ENCODE measurements at regions not wholly inside any gene's neighbourhood (a gene's known extent, or its start where the extent isn't known, plus 50 kb on each side); places are given as distances from the start of the nearest gene placed in this dataset.

DNA sequence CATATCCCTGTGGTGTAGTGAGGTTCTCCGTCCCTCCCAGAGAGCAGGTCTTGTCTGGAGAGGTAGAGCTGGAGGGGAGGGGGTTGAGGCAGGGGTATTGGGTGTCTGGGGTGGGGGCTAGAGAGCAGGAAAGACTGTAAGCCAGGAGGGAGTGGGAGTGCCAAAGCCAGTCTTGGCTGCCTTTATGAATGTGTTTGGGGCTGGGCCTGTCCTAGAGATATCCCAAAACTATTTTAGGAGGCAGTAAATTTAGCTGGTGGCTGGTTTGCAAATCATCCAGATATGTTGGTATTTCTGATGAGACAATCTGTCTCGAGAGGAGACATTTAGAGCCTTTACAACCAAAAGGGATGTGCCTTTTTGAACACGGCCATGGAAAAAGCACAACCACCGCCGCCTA, 166.6 kb downstream of the TLE3 start:
- H3K4me3 ChIP-seq (ENCODE audit: low read depth in 2 of 2, low read length in 2 of 2): no peak overlapping the region
- H3K4me1 ChIP-seq (ENCODE audit: control insufficient read depth, insufficient read depth, low read length): no peaks in the 10 kb centered on the region
- H3K36me3 ChIP-seq (ENCODE audit: control insufficient read depth, insufficient read depth, low read length): no peaks in the 10 kb centered on the region
- POLR2A ChIA-PET: no interaction called here
- intact Hi-C loops (cut with micrococcal nuclease; ENCODE audit: unreplicated experiment): no loop called here
- TF ChIP-seq TCF7L2 (IDR thresholded peaks at IDR 0.05; ENCODE audit: low read depth, low read length) (no peak), POLR2AphosphoS5 (IDR thresholded peaks at IDR 0.05; ENCODE audit: low read depth, low read length) (no peak), SIN3A (IDR thresholded peaks at IDR 0.05; ENCODE audit: borderline replicate concordance, insufficient read depth, low read depth, low read length) (no peak)
- TF ChIP-seq, protein P1, sequence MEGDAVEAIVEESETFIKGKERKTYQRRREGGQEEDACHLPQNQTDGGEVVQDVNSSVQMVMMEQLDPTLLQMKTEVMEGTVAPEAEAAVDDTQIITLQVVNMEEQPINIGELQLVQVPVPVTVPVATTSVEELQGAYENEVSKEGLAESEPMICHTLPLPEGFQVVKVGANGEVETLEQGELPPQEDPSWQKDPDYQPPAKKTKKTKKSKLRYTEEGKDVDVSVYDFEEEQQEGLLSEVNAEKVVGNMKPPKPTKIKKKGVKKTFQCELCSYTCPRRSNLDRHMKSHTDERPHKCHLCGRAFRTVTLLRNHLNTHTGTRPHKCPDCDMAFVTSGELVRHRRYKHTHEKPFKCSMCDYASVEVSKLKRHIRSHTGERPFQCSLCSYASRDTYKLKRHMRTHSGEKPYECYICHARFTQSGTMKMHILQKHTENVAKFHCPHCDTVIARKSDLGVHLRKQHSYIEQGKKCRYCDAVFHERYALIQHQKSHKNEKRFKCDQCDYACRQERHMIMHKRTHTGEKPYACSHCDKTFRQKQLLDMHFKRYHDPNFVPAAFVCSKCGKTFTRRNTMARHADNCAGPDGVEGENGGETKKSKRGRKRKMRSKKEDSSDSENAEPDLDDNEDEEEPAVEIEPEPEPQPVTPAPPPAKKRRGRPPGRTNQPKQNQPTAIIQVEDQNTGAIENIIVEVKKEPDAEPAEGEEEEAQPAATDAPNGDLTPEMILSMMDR (IDR thresholded peaks at IDR 0.05): no peak
- TF ChIP-seq, protein P2, sequence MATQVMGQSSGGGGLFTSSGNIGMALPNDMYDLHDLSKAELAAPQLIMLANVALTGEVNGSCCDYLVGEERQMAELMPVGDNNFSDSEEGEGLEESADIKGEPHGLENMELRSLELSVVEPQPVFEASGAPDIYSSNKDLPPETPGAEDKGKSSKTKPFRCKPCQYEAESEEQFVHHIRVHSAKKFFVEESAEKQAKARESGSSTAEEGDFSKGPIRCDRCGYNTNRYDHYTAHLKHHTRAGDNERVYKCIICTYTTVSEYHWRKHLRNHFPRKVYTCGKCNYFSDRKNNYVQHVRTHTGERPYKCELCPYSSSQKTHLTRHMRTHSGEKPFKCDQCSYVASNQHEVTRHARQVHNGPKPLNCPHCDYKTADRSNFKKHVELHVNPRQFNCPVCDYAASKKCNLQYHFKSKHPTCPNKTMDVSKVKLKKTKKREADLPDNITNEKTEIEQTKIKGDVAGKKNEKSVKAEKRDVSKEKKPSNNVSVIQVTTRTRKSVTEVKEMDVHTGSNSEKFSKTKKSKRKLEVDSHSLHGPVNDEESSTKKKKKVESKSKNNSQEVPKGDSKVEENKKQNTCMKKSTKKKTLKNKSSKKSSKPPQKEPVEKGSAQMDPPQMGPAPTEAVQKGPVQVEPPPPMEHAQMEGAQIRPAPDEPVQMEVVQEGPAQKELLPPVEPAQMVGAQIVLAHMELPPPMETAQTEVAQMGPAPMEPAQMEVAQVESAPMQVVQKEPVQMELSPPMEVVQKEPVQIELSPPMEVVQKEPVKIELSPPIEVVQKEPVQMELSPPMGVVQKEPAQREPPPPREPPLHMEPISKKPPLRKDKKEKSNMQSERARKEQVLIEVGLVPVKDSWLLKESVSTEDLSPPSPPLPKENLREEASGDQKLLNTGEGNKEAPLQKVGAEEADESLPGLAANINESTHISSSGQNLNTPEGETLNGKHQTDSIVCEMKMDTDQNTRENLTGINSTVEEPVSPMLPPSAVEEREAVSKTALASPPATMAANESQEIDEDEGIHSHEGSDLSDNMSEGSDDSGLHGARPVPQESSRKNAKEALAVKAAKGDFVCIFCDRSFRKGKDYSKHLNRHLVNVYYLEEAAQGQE (IDR thresholded peaks at IDR 0.05; ENCODE audit: insufficient read depth in 1 of 2, low read depth in 2 of 2, low read length in 1 of 2): no peak
- ATAC-seq (no peak), DNase-seq (ENCODE audit: low read depth, low spot score) (no peak)
- H3K9me3 ChIP-seq (ENCODE audit: control insufficient read depth, insufficient read depth, low read depth, low read length): no peaks in the 10 kb centered on the region
- BruUV-seq (replicated peaks): no TSS peak
- H3K27me3 ChIP-seq (ENCODE audit: control insufficient read depth, insufficient read depth, low read length): peaks cover 4% of the 10 kb centered on the region; the same call in 1 of the 2 replicates
- in situ Hi-C loops (cut with HindIII; ENCODE audit: low pct_unique_long_range_greater_than_20kb, low sequenced_read_pairs): no loop called here
- no peak overlapping the region for H3K27ac ChIP-seq (ENCODE audit: low read length)
- CTCF ChIA-PET: no interaction called here

DNA sequence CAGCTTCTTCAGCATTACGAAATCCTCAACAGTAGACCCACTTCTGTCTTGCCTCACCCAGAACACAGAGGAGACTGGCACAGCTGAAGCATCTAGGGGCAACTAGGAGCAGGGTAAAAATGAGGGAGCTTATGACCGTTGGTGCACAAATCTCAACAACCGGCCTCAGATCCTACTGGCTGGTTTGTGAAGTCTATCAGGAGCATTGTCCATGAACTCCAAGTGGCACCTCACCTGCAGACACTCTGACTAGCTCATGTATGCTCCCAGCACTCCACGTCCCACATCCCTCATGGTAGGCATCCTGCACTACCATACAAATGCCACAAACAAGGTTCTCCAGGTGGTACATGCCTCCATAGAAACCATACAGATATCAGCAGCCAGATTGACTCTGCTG, 163.1 kb downstream of the TLE3 start:
- Histone ChIP-seq H3K9me3 (ENCODE audit: control insufficient read depth, insufficient read depth, low read depth, low read length) (no peaks in the 10 kb centered on the region), H3K36me3 (ENCODE audit: control insufficient read depth, insufficient read depth, low read length) (no peaks in the 10 kb centered on the region), H3K4me1 (ENCODE audit: control insufficient read depth, insufficient read depth, low read length) (no peaks in the 10 kb centered on the region), H3K27me3 (ENCODE audit: control insufficient read depth, insufficient read depth, low read length) (peaks cover 4% of the 10 kb centered on the region; the same call in 1 of the 2 replicates), H3K27ac (ENCODE audit: low read length) (no peak overlapping the region), H3K4me3 (ENCODE audit: low read depth in 2 of 2, low read length in 2 of 2) (no peak overlapping the region)
- POLR2A ChIA-PET: interaction anchor here (0.6 kb wide), 1 partner anchor 92 kb away, joined by 3 read pairs; no protein-coding TSS in a partner anchor
- no TSS peak for BruUV-seq (replicated peaks)
- TF ChIP-seq, protein P2 (IDR thresholded peaks at IDR 0.05; ENCODE audit: insufficient read depth in 1 of 2, low read depth in 2 of 2, low read length in 1 of 2): no peak
- TF ChIP-seq, protein P1 (IDR thresholded peaks at IDR 0.05): no peak
- TF ChIP-seq SIN3A (IDR thresholded peaks at IDR 0.05; ENCODE audit: borderline replicate concordance, insufficient read depth, low read depth, low read length): no peak
- TF ChIP-seq POLR2AphosphoS5 (IDR thresholded peaks at IDR 0.05; ENCODE audit: low read depth, low read length): no peak
- TF ChIP-seq TCF7L2 (IDR thresholded peaks at IDR 0.05; ENCODE audit: low read depth, low read length): no peak
- CTCF ChIA-PET: no interaction called here
- ATAC-seq (no peak), DNase-seq (ENCODE audit: low read depth, low spot score) (no peak)
- intact Hi-C loops (cut with micrococcal nuclease; ENCODE audit: unreplicated experiment): no loop called here
- in situ Hi-C loops (cut with HindIII; ENCODE audit: low pct_unique_long_range_greater_than_20kb, low sequenced_read_pairs): no loop called here
